ENCODE measurements at regions not wholly inside any gene's neighbourhood (a gene's known extent, or its start where the extent isn't known, plus 50 kb on each side); places are given as distances from the start of the nearest gene placed in this dataset.

GRCh38 chr10:130368761-130369560 is 232.8 kb downstream of the GLRX3 start:
- TF ChIP-seq GATA2 (IDR thresholded peaks at IDR 0.05; ENCODE audit: low read depth, low read length) (no peak), GATA3 (IDR thresholded peaks at IDR 0.05; ENCODE audit: low read depth, low read length) (no peak)

All from SH-SY5Y (cell line).